ENCODE measurements at regions not wholly inside any gene's neighbourhood (a gene's known extent, or its start where the extent isn't known, plus 50 kb on each side); places are given as distances from the start of the nearest gene placed in this dataset.

- no peak for TF ChIP-seq BHLHE40 (IDR thresholded peaks at IDR 0.05; ENCODE audit: borderline replicate concordance)
- TF ChIP-seq SUZ12 (IDR thresholded peaks at IDR 0.05): no peak
- TF ChIP-seq TARDBP (IDR thresholded peaks at IDR 0.05): no peak
- TF ChIP-seq ZNF384 (IDR thresholded peaks at IDR 0.05): no peak
Measured at GRCh38 chr7:156127166-156128134, 315.2 kb upstream of the SHH start.
